ENCODE measurements at regions not wholly inside any gene's neighbourhood (a gene's known extent, or its start where the extent isn't known, plus 50 kb on each side); places are given as distances from the start of the nearest gene placed in this dataset.

DNA sequence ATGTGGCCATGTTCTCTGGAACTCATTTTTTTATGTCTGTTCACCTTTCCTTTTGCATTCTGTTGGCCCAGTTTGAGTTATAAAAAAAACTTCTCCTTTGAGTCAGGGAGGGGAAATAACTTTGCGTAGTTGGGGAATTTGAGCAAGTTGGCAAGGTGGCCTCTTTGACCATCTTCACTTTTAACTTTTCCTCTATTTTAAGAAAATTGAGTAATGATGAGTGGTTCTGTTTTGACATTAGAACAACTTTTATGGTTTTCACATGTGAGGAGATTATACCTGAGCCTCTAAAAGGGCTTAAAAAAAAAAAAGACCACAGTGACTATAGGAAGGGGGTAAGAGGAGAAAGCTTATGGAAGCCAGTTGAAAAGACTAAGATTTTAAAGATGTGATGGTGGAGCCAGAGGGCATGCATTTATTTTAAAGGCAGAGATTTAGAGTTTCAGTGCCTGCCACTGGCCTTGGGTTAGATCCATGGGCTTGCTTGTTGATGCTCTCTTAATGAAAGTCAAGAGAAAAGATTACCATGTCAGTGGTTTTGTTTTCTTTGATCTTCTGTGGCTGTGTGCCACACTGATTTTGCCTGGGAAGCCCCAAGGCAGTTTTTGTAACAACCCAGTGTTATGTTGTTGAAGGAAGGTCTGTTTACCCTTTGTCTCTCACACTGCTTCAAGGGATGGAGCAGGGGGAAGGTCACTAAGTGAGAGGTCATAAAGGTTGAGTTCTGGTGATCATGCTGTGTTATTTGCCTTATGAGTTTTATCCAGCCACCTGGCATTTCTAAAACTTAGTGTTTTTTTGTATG lies 219.7 kb upstream of the CD180 start:
- Histone ChIP-seq H3K4me1 (ENCODE audit: control insufficient read depth in 1 of 2, insufficient read depth in 2 of 2, low read depth in 1 of 2, low read length in 1 of 2) (peaks cover 0 to 16% of the 10 kb centered on the region in 2 experiments; a peak in 2 of 4 replicates), H3K9ac (no peak overlapping the region), H3K4me3 (ENCODE audit: low read depth in 2 of 2, low read length in 1 of 2) (no peak overlapping the region), H3K9me3 (no peaks in the 10 kb centered on the region), H3K9me2 (no peaks in the 10 kb centered on the region), H3K36me3 (replicated peaks in 1 of 2; ENCODE audit: control insufficient read depth in 1 of 2, insufficient read depth in 2 of 2, low read length in 1 of 2) (no peaks in the 10 kb centered on the region), H2AFZ (ENCODE audit: low read depth) (no peak overlapping the region), H3K27me3 (ENCODE audit: insufficient read depth) (no peaks in the 10 kb centered on the region), H4K20me1 (ENCODE audit: insufficient read depth) (no peaks in the 10 kb centered on the region), H3K79me2 (ENCODE audit: insufficient read depth) (no peaks in the 10 kb centered on the region), H3F3A (replicated peaks; ENCODE audit: insufficient read depth) (no peaks in the 10 kb centered on the region), H3K27ac (ENCODE audit: low read depth in 2 of 2, low read length in 1 of 2) (no peak overlapping the region), H3K4me2 (no peak overlapping the region)
- TF ChIP-seq CHD2 (IDR thresholded peaks at IDR 0.05; ENCODE audit: low read length, partially characterized antibody) (no peak), SIN3A (IDR thresholded peaks at IDR 0.05; ENCODE audit: borderline replicate concordance, low read depth, low read length) (no peak), YY1 (IDR thresholded peaks at IDR 0.05; ENCODE audit: low read depth) (no peak), POLR2AphosphoS5 (IDR thresholded peaks at IDR 0.05; ENCODE audit: low read depth, low read length) (no peak), SMC3 (IDR thresholded peaks at IDR 0.05; ENCODE audit: low read depth, low read length) (no peak), RFX5 (IDR thresholded peaks at IDR 0.05; ENCODE audit: low read length) (no peak), EZH2phosphoT487 (IDR thresholded peaks at IDR 0.05; ENCODE audit: borderline replicate concordance, low read depth) (no peak), NRF1 (IDR thresholded peaks at IDR 0.05; ENCODE audit: low read depth, low read length) (no peak), JUND (IDR thresholded peaks at IDR 0.05) (no peak), RXRA (IDR thresholded peaks at IDR 0.05; ENCODE audit: borderline replicate concordance, low read depth) (no peak)
- TF ChIP-seq, protein P1, sequence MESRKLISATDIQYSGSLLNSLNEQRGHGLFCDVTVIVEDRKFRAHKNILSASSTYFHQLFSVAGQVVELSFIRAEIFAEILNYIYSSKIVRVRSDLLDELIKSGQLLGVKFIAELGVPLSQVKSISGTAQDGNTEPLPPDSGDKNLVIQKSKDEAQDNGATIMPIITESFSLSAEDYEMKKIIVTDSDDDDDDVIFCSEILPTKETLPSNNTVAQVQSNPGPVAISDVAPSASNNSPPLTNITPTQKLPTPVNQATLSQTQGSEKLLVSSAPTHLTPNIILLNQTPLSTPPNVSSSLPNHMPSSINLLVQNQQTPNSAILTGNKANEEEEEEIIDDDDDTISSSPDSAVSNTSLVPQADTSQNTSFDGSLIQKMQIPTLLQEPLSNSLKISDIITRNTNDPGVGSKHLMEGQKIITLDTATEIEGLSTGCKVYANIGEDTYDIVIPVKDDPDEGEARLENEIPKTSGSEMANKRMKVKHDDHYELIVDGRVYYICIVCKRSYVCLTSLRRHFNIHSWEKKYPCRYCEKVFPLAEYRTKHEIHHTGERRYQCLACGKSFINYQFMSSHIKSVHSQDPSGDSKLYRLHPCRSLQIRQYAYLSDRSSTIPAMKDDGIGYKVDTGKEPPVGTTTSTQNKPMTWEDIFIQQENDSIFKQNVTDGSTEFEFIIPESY (IDR thresholded peaks at IDR 0.05; ENCODE audit: borderline replicate concordance, low read depth) = no peak
- TF ChIP-seq, protein P2, sequence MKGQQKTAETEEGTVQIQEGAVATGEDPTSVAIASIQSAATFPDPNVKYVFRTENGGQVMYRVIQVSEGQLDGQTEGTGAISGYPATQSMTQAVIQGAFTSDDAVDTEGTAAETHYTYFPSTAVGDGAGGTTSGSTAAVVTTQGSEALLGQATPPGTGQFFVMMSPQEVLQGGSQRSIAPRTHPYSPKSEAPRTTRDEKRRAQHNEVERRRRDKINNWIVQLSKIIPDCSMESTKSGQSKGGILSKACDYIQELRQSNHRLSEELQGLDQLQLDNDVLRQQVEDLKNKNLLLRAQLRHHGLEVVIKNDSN (IDR thresholded peaks at IDR 0.05; ENCODE audit: borderline replicate concordance, low read depth) = no peak
- TF ChIP-seq, protein P3, sequence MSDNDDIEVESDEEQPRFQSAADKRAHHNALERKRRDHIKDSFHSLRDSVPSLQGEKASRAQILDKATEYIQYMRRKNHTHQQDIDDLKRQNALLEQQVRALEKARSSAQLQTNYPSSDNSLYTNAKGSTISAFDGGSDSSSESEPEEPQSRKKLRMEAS (IDR thresholded peaks at IDR 0.05; ENCODE audit: low read depth) = no peak
- CTCF ChIA-PET = interaction anchor here (0.7 kb wide), 1 partner anchor 208 kb away, joined by 3 read pairs; no protein-coding TSS in a partner anchor
- WGBS (ENCODE audit: low lambda C conversion rate) = 95% methylated on average over 1 of the region's 1 CpG
- POLR2A ChIA-PET = no interaction called here
- no peak for DNase-seq

DNA sequence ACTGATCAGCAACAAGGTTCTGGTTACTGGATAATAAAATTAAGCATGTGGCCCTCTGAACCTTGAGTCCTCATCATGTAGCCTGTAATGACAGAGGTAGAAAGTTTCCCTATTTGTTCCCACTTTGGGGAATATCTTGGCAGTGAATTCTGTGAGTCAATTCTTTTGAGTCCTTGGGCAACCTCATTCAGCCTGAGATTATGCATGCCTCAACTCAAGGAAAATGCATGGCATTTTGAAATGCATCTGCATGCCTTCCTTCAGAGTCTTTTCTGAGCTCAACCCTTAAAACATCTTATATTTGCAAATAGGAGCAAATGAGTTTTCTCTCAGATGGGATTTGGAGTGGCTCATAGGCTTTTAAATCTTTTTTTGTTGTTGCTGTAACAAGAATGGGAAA lies 218.1 kb upstream of the CD180 start:
- no peaks in the 10 kb centered on the region for H3K27me3 ChIP-seq (ENCODE audit: insufficient read depth)
- TF ChIP-seq POLR2AphosphoS5 (IDR thresholded peaks at IDR 0.05; ENCODE audit: low read depth, low read length) = no peak
- TF ChIP-seq EP300 (IDR thresholded peaks at IDR 0.05; ENCODE audit: borderline replicate concordance in 1 of 2, low read depth in 1 of 2, low read length in 1 of 2) = peak in 1 of 2 experiments; percentile 17; a peak in 1 of 4 replicates
- H2AFZ ChIP-seq (ENCODE audit: low read depth) = no peak overlapping the region
- no peak overlapping the region for H3K9ac ChIP-seq
- DNase-seq = no peak
- no peaks in the 10 kb centered on the region for H3K9me2 ChIP-seq
- H3F3A ChIP-seq (replicated peaks; ENCODE audit: insufficient read depth) = no peaks in the 10 kb centered on the region
- H4K20me1 ChIP-seq (ENCODE audit: insufficient read depth) = no peaks in the 10 kb centered on the region
- no peaks in the 10 kb centered on the region for H3K9me3 ChIP-seq
- H3K27ac ChIP-seq (ENCODE audit: low read depth in 2 of 2, low read length in 1 of 2) = no peak overlapping the region
- H3K4me3 ChIP-seq (ENCODE audit: low read depth in 2 of 2, low read length in 1 of 2) = no peak overlapping the region
- H3K4me1 ChIP-seq (ENCODE audit: control insufficient read depth in 1 of 2, insufficient read depth in 2 of 2, low read depth in 1 of 2, low read length in 1 of 2) = peaks cover 0 to 16% of the 10 kb centered on the region in 2 experiments; a peak in 2 of 4 replicates
- ChIA-PET CTCF (no interaction called here), POLR2A (no interaction called here)
- H3K79me2 ChIP-seq (ENCODE audit: insufficient read depth) = no peaks in the 10 kb centered on the region
- no peaks in the 10 kb centered on the region for H3K36me3 ChIP-seq (replicated peaks in 1 of 2; ENCODE audit: control insufficient read depth in 1 of 2, insufficient read depth in 2 of 2, low read length in 1 of 2)
- H3K4me2 ChIP-seq = no peak overlapping the region
